ENCODE measurements at regions not wholly inside any gene's neighbourhood (a gene's known extent, or its start where the extent isn't known, plus 50 kb on each side); places are given as distances from the start of the nearest gene placed in this dataset.

DNA sequence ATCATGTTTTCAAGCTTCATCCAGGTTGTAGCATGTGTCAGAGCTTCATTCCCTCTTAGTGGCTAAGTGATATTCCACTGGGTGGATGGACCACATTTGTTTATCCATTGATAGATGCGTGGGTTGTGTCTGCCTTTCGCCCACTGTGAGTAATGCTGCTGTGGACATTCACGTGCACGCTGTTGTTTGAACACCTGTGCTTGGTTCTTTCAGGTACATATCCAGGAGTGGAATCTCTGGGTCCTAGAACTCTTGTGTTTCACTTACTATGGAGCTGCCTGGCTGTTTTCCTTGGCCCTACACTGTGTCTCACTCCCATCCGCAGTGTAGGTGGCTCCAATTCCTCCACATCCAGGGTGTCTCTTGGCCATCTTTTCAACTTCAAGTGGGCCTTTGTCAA, 224.2 kb downstream of the C16orf95 start:
- no peaks in the 10 kb centered on the region for H3K36me3 ChIP-seq (ENCODE audit: control insufficient read depth, insufficient read depth, low read length)
- peaks cover 2% of the 10 kb centered on the region for H3K27me3 ChIP-seq (ENCODE audit: control insufficient read depth, insufficient read depth, low read length)
- H3K4me3 ChIP-seq (ENCODE audit: low read depth, low read length): no peak overlapping the region
- no peaks in the 10 kb centered on the region for H3K9me3 ChIP-seq (ENCODE audit: control insufficient read depth, insufficient read depth, low read length)
- no peak for DNase-seq (ENCODE audit: low read depth in 4 of 6, low spot score in 6 of 6)
- H3K27ac ChIP-seq (ENCODE audit: low read depth, low read length): no peak overlapping the region
- H3K4me1 ChIP-seq (ENCODE audit: control insufficient read depth, insufficient read depth, low read length): no peaks in the 10 kb centered on the region
- 100% methylated on average over 5 of the region's 5 CpGs for WGBS (ENCODE audit: insufficient coverage)

DNA sequence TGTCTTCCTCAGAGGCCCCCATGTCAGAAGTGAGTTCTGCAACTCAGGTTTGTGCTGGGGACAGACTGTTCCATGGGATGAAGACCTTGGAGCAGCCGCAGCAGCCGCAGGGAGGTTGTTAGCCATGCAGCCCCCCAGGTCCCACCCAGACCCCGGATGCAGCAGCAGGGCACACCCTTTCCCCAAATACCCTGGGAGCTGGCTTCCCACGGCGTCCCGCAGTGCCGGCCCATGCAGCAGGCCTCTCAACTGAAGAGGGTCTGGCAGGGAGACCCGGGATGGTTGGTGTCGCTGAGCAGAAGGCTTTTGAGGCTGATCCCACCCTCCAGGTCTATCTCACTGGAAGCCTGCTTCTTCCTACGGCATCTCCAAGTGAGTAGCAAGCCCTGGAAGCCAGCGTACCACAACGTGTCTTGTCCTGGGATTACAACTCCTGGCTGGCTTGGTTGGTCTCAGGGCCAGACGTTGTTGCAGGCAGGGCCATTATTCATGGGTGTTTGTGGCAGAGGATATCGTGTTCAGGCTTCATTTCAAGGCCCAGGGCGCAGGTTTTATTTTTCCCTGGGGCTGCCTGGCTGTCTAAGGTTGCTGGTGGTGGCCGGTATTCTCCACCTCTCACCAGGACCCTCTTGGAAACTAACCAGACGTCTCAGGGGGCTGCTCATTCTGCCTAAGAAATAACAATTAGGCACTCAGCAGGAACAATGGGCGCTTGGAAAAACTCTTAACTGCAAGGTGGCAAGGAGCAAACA, 223.2 kb downstream of the C16orf95 start:
- Histone ChIP-seq H3K4me3 (ENCODE audit: low read depth, low read length) (no peak overlapping the region), H3K4me1 (ENCODE audit: control insufficient read depth, insufficient read depth, low read length) (no peaks in the 10 kb centered on the region), H3K9me3 (ENCODE audit: control insufficient read depth, insufficient read depth, low read length) (no peaks in the 10 kb centered on the region), H3K27me3 (ENCODE audit: control insufficient read depth, insufficient read depth, low read length) (peaks cover 2% of the 10 kb centered on the region), H3K27ac (ENCODE audit: low read depth, low read length) (no peak overlapping the region), H3K36me3 (ENCODE audit: control insufficient read depth, insufficient read depth, low read length) (no peaks in the 10 kb centered on the region)
- 65% methylated on average over 18 of the region's 18 CpGs for WGBS (ENCODE audit: insufficient coverage)
- DNase-seq (ENCODE audit: low read depth in 4 of 6, low spot score in 6 of 6): no peak

DNA sequence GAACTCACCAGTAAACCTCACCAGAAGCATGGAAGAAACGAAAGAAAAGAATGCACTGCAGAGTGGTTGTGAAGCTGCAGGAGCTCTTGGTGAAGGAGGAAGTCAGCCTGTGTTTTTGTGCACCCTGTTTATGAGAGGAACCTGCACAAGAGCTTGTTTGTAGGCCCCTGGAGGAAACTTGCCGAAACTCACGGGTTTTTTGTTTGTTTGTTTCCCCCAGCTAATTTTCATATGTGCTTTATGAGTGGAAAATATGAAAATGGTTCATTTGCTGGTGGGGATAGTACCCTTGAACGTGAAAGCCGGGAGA, 222.7 kb downstream of the C16orf95 start:
- H3K27ac ChIP-seq (ENCODE audit: low read depth, low read length): no peak overlapping the region
- no peaks in the 10 kb centered on the region for H3K9me3 ChIP-seq (ENCODE audit: control insufficient read depth, insufficient read depth, low read length)
- H3K27me3 ChIP-seq (ENCODE audit: control insufficient read depth, insufficient read depth, low read length): peaks cover 2% of the 10 kb centered on the region
- no peaks in the 10 kb centered on the region for H3K36me3 ChIP-seq (ENCODE audit: control insufficient read depth, insufficient read depth, low read length)
- no peak overlapping the region for H3K4me3 ChIP-seq (ENCODE audit: low read depth, low read length)
- peaks cover 4% of the 10 kb centered on the region for H3K4me1 ChIP-seq (ENCODE audit: control insufficient read depth, insufficient read depth, low read length)
- WGBS (ENCODE audit: insufficient coverage): 30% methylated on average over 2 of the region's 5 CpGs
- DNase-seq (ENCODE audit: low read depth in 4 of 6, low spot score in 6 of 6): no peak

DNA sequence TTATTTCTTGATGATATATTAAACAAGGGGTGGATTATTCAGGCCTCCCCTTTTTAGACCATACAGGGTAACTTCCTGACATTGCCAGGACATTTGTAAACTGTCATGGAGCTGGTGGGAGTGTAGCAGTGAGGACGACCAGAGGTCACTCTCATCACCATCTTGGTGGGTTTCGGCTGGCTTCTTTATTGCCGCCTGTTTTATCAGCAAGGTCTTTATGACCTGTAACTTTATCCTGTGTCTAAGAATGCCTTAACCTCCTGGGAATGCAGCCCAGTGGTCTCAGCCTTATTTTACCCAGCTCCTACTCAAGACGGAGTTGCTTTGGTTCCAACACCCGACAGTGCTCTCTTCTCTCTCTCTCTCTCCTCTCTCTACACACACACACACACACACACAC, 221.9 kb downstream of the C16orf95 start:
- H3K27me3 ChIP-seq (ENCODE audit: control insufficient read depth, insufficient read depth, low read length): peaks cover 2% of the 10 kb centered on the region
- no peaks in the 10 kb centered on the region for H3K9me3 ChIP-seq (ENCODE audit: control insufficient read depth, insufficient read depth, low read length)
- DNase-seq (ENCODE audit: low read depth in 4 of 6, low spot score in 6 of 6): no peak
- H3K4me3 ChIP-seq (ENCODE audit: low read depth, low read length): no peak overlapping the region
- WGBS (ENCODE audit: insufficient coverage): 80% methylated on average over 2 of the region's 5 CpGs
- H3K27ac ChIP-seq (ENCODE audit: low read depth, low read length): no peak overlapping the region
- no peaks in the 10 kb centered on the region for H3K36me3 ChIP-seq (ENCODE audit: control insufficient read depth, insufficient read depth, low read length)
- H3K4me1 ChIP-seq (ENCODE audit: control insufficient read depth, insufficient read depth, low read length): peaks cover 5% of the 10 kb centered on the region

DNA sequence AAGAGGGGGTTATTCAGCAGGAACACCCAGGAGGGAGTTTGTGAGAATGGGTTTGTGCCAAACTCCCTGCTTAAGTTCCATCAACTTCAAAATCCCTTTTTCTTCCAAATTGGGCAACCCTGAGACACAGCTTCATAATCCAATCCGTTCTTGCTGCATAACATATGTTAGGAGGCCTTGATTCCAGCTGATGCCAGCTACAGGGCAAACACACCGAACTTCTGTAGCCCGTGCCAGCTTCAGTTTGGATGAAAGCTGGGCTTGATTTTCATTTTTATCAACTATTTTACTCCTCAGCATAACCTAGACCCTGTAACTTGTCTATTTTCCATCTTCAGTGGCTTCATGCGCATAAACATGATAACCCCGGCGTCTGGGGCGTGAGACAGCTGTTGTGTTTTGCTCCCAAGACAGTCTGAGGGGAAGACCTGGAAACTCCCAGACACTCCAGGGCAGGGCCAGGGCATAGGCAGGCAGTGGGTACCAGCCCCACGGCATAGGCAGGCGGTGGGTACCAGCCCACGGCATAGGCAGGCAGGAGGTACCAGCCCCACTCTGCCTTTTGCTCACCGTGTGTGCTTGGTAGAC, 220.4 kb downstream of the C16orf95 start:
- H3K36me3 ChIP-seq (ENCODE audit: control insufficient read depth, insufficient read depth, low read length): no peaks in the 10 kb centered on the region
- peaks cover 11% of the 10 kb centered on the region for H3K4me1 ChIP-seq (ENCODE audit: control insufficient read depth, insufficient read depth, low read length)
- H3K27me3 ChIP-seq (ENCODE audit: control insufficient read depth, insufficient read depth, low read length): peaks cover 2% of the 10 kb centered on the region
- H3K9me3 ChIP-seq (ENCODE audit: control insufficient read depth, insufficient read depth, low read length): no peaks in the 10 kb centered on the region
- H3K4me3 ChIP-seq (ENCODE audit: low read depth, low read length): no peak overlapping the region
- DNase-seq (ENCODE audit: low read depth in 4 of 6, low spot score in 6 of 6): no peak
- no peak overlapping the region for H3K27ac ChIP-seq (ENCODE audit: low read depth, low read length)
- 86% methylated on average over 10 of the region's 11 CpGs for WGBS (ENCODE audit: insufficient coverage)

DNA sequence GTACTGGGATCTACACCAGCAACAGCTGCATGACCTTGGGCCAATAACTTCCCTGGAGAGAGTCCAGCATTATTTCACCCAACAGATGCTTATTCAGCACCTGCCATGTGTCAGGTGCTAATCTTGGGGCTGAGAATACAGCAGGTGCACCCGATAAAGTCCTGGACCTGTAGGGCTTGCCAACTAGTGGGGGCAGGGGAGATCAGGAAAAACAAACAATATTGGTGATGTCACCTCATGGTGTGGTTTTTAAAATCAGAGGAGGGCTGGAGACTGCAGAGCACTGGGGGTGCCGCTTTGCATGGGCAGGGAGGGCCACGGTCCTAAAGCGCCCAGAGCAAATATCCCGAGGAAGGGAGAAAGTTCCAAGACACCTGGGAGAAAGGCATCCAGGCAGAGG, 218.8 kb downstream of the C16orf95 start:
- Histone ChIP-seq H3K27me3 (ENCODE audit: control insufficient read depth, insufficient read depth, low read length) (peaks cover 2% of the 10 kb centered on the region), H3K4me3 (ENCODE audit: low read depth, low read length) (no peak overlapping the region), H3K9me3 (ENCODE audit: control insufficient read depth, insufficient read depth, low read length) (no peaks in the 10 kb centered on the region), H3K36me3 (ENCODE audit: control insufficient read depth, insufficient read depth, low read length) (no peaks in the 10 kb centered on the region), H3K27ac (ENCODE audit: low read depth, low read length) (no peak overlapping the region), H3K4me1 (ENCODE audit: control insufficient read depth, insufficient read depth, low read length) (peaks cover 11% of the 10 kb centered on the region)
- over 99% methylated on average over 5 of the region's 5 CpGs for WGBS (ENCODE audit: insufficient coverage)
- DNase-seq (ENCODE audit: low read depth in 4 of 6, low spot score in 6 of 6): no peak

DNA sequence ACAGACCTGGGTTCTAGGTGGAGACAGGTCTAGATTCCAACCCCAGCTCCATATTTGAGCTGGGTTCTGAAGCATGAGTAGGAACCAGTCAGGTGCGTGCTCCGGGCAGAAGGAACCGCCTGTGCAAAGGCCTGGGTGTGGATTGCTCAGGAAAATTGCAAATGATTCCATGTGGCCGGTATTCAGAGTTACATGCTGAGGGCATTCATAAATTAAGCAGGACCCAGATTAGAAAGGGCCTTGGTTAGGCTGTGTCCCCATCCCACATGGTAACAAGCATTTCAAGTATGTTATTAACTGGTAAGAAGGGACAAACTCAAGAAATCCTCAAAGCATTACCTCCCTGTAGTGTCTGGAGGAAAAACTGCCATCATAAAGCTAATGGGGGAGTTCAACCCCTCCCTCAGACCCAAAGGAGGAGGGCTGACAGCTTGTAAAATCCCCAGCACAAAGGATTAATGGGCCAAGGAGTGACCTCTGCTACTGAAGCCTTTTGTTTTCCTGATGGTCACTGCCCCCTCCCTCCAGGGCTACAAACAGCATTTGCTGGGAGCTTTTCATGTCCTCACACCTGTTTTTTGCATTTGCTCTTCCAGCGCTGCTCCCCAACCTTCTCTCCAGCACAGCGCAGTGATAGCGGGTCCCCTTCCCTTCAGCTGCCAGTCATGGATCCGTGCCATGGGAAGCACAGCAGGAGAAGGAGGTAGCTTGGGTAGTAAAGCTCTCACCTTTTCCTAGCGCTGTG, 218.0 kb downstream of the C16orf95 start:
- peak in 1 of 6 donors; percentile 19 for DNase-seq (ENCODE audit: low read depth in 4 of 6, low spot score in 6 of 6)
- Histone ChIP-seq H3K27me3 (ENCODE audit: control insufficient read depth, insufficient read depth, low read length) (peaks cover 2% of the 10 kb centered on the region), H3K4me3 (ENCODE audit: low read depth, low read length) (no peak overlapping the region), H3K9me3 (ENCODE audit: control insufficient read depth, insufficient read depth, low read length) (no peaks in the 10 kb centered on the region), H3K4me1 (ENCODE audit: control insufficient read depth, insufficient read depth, low read length) (peaks cover 11% of the 10 kb centered on the region), H3K27ac (ENCODE audit: low read depth, low read length) (no peak overlapping the region), H3K36me3 (ENCODE audit: control insufficient read depth, insufficient read depth, low read length) (no peaks in the 10 kb centered on the region)
- WGBS (ENCODE audit: insufficient coverage): 65% methylated on average over 6 of the region's 9 CpGs

DNA sequence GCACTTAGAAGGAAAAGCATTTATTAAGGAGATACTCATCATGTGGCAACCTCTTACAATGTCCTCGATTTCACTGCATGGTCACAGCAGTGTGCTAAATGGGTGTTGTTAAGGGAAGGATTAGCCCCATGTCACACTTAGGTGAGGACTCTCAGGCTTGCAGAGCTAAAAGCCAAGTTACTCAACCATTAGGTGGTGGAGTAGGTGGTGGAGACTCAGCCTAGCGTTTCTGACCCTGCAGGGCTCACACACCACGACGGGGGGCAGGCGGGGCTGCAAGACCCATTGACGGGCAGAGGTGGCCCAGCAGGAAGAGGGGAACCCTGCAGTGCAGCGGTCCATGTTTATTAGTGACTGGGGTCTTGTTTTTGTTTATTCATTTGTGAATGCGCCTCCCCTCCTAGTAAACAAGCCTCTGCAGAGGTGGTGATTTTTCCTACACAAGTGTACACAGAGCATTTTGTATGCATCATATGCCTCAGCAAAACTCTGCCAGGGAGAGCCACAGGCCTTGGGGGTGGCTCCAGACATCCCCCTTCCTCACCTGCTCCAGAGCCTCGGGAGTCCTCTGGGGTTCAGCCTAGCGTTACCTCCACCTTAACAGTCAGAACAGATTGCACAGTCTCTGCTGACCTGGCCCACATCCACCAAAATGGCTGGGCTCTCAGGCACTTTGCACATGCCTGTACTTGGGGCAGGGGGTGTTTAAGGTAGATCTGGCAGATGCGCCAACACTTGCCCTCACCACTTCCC, 216.7 kb downstream of the C16orf95 start:
- WGBS (ENCODE audit: insufficient coverage): 56% methylated on average over 7 of the region's 11 CpGs
- no peak for DNase-seq (ENCODE audit: low read depth in 4 of 6, low spot score in 6 of 6)
- no peaks in the 10 kb centered on the region for H3K36me3 ChIP-seq (ENCODE audit: control insufficient read depth, insufficient read depth, low read length)
- H3K9me3 ChIP-seq (ENCODE audit: control insufficient read depth, insufficient read depth, low read length): no peaks in the 10 kb centered on the region
- H3K27ac ChIP-seq (ENCODE audit: low read depth, low read length): no peak overlapping the region
- H3K4me1 ChIP-seq (ENCODE audit: control insufficient read depth, insufficient read depth, low read length): peaks cover 11% of the 10 kb centered on the region
- H3K4me3 ChIP-seq (ENCODE audit: low read depth, low read length): no peak overlapping the region
- H3K27me3 ChIP-seq (ENCODE audit: control insufficient read depth, insufficient read depth, low read length): peaks cover 2% of the 10 kb centered on the region

DNA sequence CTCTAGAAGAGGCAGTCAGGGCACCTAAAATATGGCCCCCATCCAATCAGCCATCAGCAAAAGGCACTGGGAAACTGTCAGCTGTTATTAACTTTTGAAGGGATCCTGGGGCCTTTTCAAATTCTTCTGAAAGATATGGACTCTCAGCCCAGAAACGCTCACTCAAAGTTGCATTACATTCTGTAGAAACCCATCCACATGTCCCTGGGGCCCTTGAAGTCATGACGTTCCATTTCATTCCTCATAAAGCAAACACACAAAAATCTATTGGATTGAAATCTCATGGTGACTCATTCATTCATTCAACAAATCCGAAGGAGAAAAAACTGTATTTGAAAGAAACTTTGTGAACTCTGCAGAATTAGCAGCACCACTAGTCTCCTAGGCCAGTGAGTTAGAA, 215.3 kb downstream of the C16orf95 start:
- H3K36me3 ChIP-seq (ENCODE audit: control insufficient read depth, insufficient read depth, low read length): no peaks in the 10 kb centered on the region
- no peak for DNase-seq (ENCODE audit: low read depth in 4 of 6, low spot score in 6 of 6)
- WGBS (ENCODE audit: insufficient coverage): 100% methylated on average over 1 of the region's 3 CpGs

More for the DNA sequence above, 215.3 kb downstream of the C16orf95 start:
- H3K27me3 ChIP-seq (ENCODE audit: control insufficient read depth, insufficient read depth, low read length): peaks cover 2% of the 10 kb centered on the region
- peaks cover 11% of the 10 kb centered on the region for H3K4me1 ChIP-seq (ENCODE audit: control insufficient read depth, insufficient read depth, low read length)
- no peak overlapping the region for H3K27ac ChIP-seq (ENCODE audit: low read depth, low read length)
- no peaks in the 10 kb centered on the region for H3K9me3 ChIP-seq (ENCODE audit: control insufficient read depth, insufficient read depth, low read length)
- no peak overlapping the region for H3K4me3 ChIP-seq (ENCODE audit: low read depth, low read length)
